Frontal cortex (tissue), 3 donors: ENCODE measurements at regions not wholly inside any gene's neighbourhood (a gene's known extent, or its start where the extent isn't known, plus 50 kb on each side); places are given as distances from the start of the nearest gene placed in this dataset.

Source experiments
- DNase-seq, 2 donors: peaks; one replicate each; pipeline ENCODE4 v3.0.0; 2012; ENCODE audit warnings: low spot score in 2 of 2
- FAIRE-seq: peaks from 2 replicates; lab custom pipeline; 2012; peaks lifted over from hg19 to GRCh38; lab: Jason Lieb, UNC
- donor health status: control.
- donor health status: control.
- donor health status: control.

GRCh38 chr10:4775808-4776207 is 50.2 kb upstream of the AKR1E2 start:
- DNase-seq, result no peak
- no peak for FAIRE-seq

- DNase-seq (no peak), FAIRE-seq (no peak)
These were observed 53.8 kb upstream of the AKR1E2 start for GRCh38 chr10:4772202-4772570.

- DNase-seq, result no peak
- no peak for FAIRE-seq
These were observed 54.3 kb upstream of the AKR1E2 start for GRCh38 chr10:4771554-4772201.

- no peak for FAIRE-seq
- DNase-seq, result peak in 1 of 2 donors; percentile 6
These were observed 55.0 kb upstream of the AKR1E2 start for GRCh38 chr10:4770801-4771553.

- no peak for FAIRE-seq
- no peak for DNase-seq
These were observed 57.6 kb upstream of the AKR1E2 start for GRCh38 chr10:4768416-4768815.

GRCh38 chr10:4767033-4767814 is 58.8 kb upstream of the AKR1E2 start:
- peak; percentile 64 for FAIRE-seq
- DNase-seq, result peak in 1 of 2 donors; percentile 5

GRCh38 chr10:4766454-4766853 is 59.6 kb upstream of the AKR1E2 start:
- DNase-seq, result no peak

GRCh38 chr10:4765428-4765827 is 60.6 kb upstream of the AKR1E2 start:
- DNase-seq, result no peak

More at GRCh38 chr10:4766454-4766853, 59.6 kb upstream of the AKR1E2 start:
- FAIRE-seq, result no peak

GRCh38 chr10:4763960-4764428 is 62.0 kb upstream of the AKR1E2 start:
- FAIRE-seq, result no peak
- no peak for DNase-seq

More at GRCh38 chr10:4765428-4765827, 60.6 kb upstream of the AKR1E2 start:
- FAIRE-seq, result no peak

- FAIRE-seq, result no peak
These were observed 62.5 kb upstream of the AKR1E2 start for GRCh38 chr10:4763513-4763912.

GRCh38 chr10:4758256-4758655 is 67.8 kb upstream of the AKR1E2 start:
- DNase-seq (no peak), FAIRE-seq (no peak)

More at GRCh38 chr10:4763513-4763912, 62.5 kb upstream of the AKR1E2 start:
- no peak for DNase-seq

- no peak for FAIRE-seq
- DNase-seq, result no peak
These were observed 70.6 kb upstream of the AKR1E2 start for GRCh38 chr10:4755286-4755989.

- no peak for FAIRE-seq
These were observed 71.9 kb upstream of the AKR1E2 start for GRCh38 chr10:4754143-4754542.

GRCh38 chr10:4751211-4751610 is 74.8 kb upstream of the AKR1E2 start:
- FAIRE-seq, result no peak

More at GRCh38 chr10:4754143-4754542, 71.9 kb upstream of the AKR1E2 start:
- no peak for DNase-seq

GRCh38 chr10:4749271-4749574 is 76.8 kb upstream of the AKR1E2 start:
- FAIRE-seq, result no peak
- DNase-seq, result no peak

More at GRCh38 chr10:4751211-4751610, 74.8 kb upstream of the AKR1E2 start:
- no peak for DNase-seq

- DNase-seq (no peak), FAIRE-seq (no peak)
These were observed 77.3 kb upstream of the AKR1E2 start for GRCh38 chr10:4748491-4749270.

GRCh38 chr10:4742217-4742616 is 83.8 kb upstream of the AKR1E2 start:
- FAIRE-seq, result no peak
- DNase-seq, result no peak

GRCh38 chr10:4740471-4740870 is 85.5 kb upstream of the AKR1E2 start:
- FAIRE-seq, result no peak

GRCh38 chr10:4736608-4737007 is 89.4 kb upstream of the AKR1E2 start:
- no peak for FAIRE-seq
- no peak for DNase-seq

More at GRCh38 chr10:4740471-4740870, 85.5 kb upstream of the AKR1E2 start:
- no peak for DNase-seq
